Karpas-422 (cell line): ENCODE measurements at regions not wholly inside any gene's neighbourhood (a gene's known extent, or its start where the extent isn't known, plus 50 kb on each side); places are given as distances from the start of the nearest gene placed in this dataset.

Experiments used
- DNase-seq: peaks from one replicate; pipeline ENCODE4 v3.0.0-alpha.2; 2015
- H2AFZ ChIP-seq: fragments of 200-600 bp; sonication (generic); 2 replicates; pipeline ENCODE4 v1.6.1; 2014; ENCODE audit warnings: antibody characterized with exemption, low read length, mixed read lengths
- H3K27ac ChIP-seq: fragments of 200-600 bp; sonication (generic); 2 replicates; pipeline ENCODE4 v1.5.1; 2014; ENCODE audit warnings: mild to moderate bottlenecking, low read length, moderate library complexity
- H3K27me3 ChIP-seq: fragments of 200-600 bp; sonication (generic); 2 replicates; pipeline ENCODE4 v1.6.1; 2014; ENCODE audit warnings: low read length, mixed read lengths
- H3K36me3 ChIP-seq: fragments of 200-600 bp; sonication (generic); 2 replicates; pipeline ENCODE4 v1.6.1; 2014; ENCODE audit warnings: low read length, mixed read lengths; ENCODE audit not compliant: insufficient read depth
- H3K4me1 ChIP-seq: fragments of 200-600 bp; sonication (generic); 2 replicates; pipeline ENCODE4 v1.6.1; 2014; ENCODE audit warnings: mild to moderate bottlenecking, low read length, mixed read lengths
- H3K4me2 ChIP-seq: fragments of 200-600 bp; sonication (generic); 2 replicates; pipeline ENCODE4 v1.6.1; 2014; ENCODE audit warnings: low read length, low read depth, mild to moderate bottlenecking; ENCODE audit not compliant: poor library complexity, severe bottlenecking
- H3K4me3 ChIP-seq: fragments of 200-600 bp; sonication (generic); 2 replicates; pipeline ENCODE4 v1.5.1; 2014; ENCODE audit warnings: mild to moderate bottlenecking, antibody characterized with exemption, low read length, mixed read lengths
- H3K79me2 ChIP-seq: fragments of 200-600 bp; sonication (generic); 2 replicates; pipeline ENCODE4 v1.6.1; 2014; ENCODE audit warnings: mild to moderate bottlenecking, low read length, mixed read lengths
- H3K9ac ChIP-seq: fragments of 200-600 bp; sonication (generic); 2 replicates; pipeline ENCODE4 v1.6.0; 2014; ENCODE audit warnings: low read length
- H3K9me2 ChIP-seq: fragments of 200-600 bp; sonication (generic), shearing (Covaris generic); replicated peaks from 2 replicates; pipeline ENCODE4 v1.6.0; 2014; ENCODE audit warnings: mild to moderate bottlenecking, low read length, moderate library complexity; ENCODE audit not compliant: insufficient read depth
- H3K9me3 ChIP-seq: fragments of 300-700, 200-600 bp; sonication (generic); 2 replicates; pipeline ENCODE4 v1.6.1; 2014; ENCODE audit warnings: low read length, mixed read lengths
- H4K20me1 ChIP-seq: fragments of 200-600 bp; sonication (generic); 2 replicates; pipeline ENCODE4 v1.6.1; 2014; ENCODE audit warnings: mild to moderate bottlenecking, antibody characterized with exemption, low read length, low read depth; ENCODE audit not compliant: insufficient read depth

DNA sequence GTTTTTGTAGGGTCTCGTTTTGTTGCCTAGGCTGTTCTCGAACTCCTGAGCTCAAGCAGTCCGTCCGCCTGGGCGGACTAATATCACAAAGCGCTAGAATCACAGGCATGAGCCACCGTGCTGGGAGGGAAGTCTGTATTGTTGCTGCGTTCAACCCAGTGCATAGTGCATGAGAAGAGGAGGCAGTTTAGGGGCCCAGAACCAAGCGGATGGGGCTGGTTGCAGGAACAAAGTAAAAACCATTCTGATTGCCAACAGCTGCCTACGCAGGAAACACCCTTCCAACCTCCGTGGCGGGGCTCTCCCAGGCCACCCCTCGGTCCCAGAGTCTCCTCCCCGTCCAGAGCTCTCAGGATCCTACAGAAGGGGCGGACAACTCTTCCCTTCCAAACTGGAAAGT lies 87.1 kb downstream of the ANXA2R start:
- H3K4me3 ChIP-seq: no peak overlapping the region
- H3K9ac ChIP-seq: no peak overlapping the region
- no peak overlapping the region for H3K4me2 ChIP-seq

DNA sequence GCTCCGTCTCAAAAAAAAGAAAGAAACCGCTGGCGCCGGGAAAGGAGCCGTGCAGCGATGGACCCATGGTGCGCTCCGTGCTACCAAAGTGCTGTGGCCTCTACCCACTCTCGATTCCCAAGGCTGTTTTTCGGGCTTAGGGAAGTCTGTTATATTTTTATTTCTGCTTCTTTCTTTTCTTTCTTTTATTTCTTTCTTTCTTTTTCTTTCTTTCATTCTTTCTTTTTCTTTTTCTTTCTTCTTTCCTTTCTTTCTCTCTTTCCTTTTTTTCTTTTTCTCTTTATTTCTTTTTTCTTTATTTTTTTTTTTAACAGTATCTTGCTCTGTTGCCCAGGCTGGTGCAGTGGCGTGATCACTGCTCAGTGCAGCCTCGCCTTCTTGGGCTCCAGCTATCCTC lies 87.5 kb downstream of the ANXA2R start:
- H3K4me3 ChIP-seq: peak overlapping the region; percentile 63; the same call in 1 of the 2 replicates
- peak overlapping the region; percentile 82 for H3K4me2 ChIP-seq
- DNase-seq: peak; percentile 27
- no peak overlapping the region for H3K27ac ChIP-seq
- no peak overlapping the region for H2AFZ ChIP-seq
- H3K9me2 ChIP-seq: no peaks in the 10 kb centered on the region
- H3K9me3 ChIP-seq: no peaks in the 10 kb centered on the region
- H3K36me3 ChIP-seq: no peaks in the 10 kb centered on the region
- no peaks in the 10 kb centered on the region for H3K27me3 ChIP-seq
- peaks cover 35% of the 10 kb centered on the region for H3K4me1 ChIP-seq
- H4K20me1 ChIP-seq: no peaks in the 10 kb centered on the region
- no peaks in the 10 kb centered on the region for H3K79me2 ChIP-seq
- no peak overlapping the region for H3K9ac ChIP-seq

More for the DNA sequence above, 87.1 kb downstream of the ANXA2R start:
- DNase-seq: peak; percentile 47
- H3K36me3 ChIP-seq: no peaks in the 10 kb centered on the region
- H3K27me3 ChIP-seq: no peaks in the 10 kb centered on the region
- H3K79me2 ChIP-seq: no peaks in the 10 kb centered on the region
- no peaks in the 10 kb centered on the region for H3K9me3 ChIP-seq
- no peaks in the 10 kb centered on the region for H3K9me2 ChIP-seq
- H4K20me1 ChIP-seq: no peaks in the 10 kb centered on the region
- no peak overlapping the region for H2AFZ ChIP-seq
- H3K27ac ChIP-seq: no peak overlapping the region
- peaks cover 35% of the 10 kb centered on the region for H3K4me1 ChIP-seq

DNA sequence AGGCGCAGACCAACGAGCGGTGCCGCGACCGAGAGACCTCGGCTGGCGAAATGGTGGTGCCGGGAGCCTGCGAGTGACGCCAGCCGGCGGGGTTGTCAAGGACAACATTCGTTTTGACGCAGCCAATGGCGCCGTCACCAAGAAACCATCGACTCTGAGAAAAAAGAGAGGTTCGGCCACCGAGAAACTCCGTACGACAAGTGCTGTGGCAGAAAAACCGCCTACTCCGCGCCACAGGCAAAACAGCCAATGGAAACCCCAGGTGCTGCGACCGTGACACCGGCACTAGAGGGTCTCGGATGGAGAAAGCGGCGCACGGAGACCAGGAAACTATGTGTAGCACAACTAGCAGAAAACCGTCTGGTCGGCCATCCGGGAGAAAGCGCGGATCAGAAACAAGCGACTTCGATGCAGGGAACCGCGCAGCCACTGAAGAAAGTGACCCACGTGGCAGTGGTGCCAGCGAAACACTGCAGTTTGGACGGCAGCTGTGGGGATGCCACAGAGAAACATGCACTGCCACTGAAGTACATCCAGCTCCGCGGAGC lies 88.8 kb downstream of the ANXA2R start:
- peak; percentile 70 for DNase-seq
- Histone ChIP-seq H3K4me2 (peak overlapping the region; percentile 82), H3K9me3 (no peaks in the 10 kb centered on the region), H2AFZ (peak overlapping the region; percentile 59), H3K4me3 (peak overlapping the region; percentile 63), H3K27me3 (no peaks in the 10 kb centered on the region), H3K27ac (no peak overlapping the region), H3K9ac (peak overlapping the region; percentile 55), H3K79me2 (no peaks in the 10 kb centered on the region), H3K36me3 (no peaks in the 10 kb centered on the region), H4K20me1 (no peaks in the 10 kb centered on the region), H3K9me2 (no peaks in the 10 kb centered on the region), H3K4me1 (peaks cover 35% of the 10 kb centered on the region)

DNA sequence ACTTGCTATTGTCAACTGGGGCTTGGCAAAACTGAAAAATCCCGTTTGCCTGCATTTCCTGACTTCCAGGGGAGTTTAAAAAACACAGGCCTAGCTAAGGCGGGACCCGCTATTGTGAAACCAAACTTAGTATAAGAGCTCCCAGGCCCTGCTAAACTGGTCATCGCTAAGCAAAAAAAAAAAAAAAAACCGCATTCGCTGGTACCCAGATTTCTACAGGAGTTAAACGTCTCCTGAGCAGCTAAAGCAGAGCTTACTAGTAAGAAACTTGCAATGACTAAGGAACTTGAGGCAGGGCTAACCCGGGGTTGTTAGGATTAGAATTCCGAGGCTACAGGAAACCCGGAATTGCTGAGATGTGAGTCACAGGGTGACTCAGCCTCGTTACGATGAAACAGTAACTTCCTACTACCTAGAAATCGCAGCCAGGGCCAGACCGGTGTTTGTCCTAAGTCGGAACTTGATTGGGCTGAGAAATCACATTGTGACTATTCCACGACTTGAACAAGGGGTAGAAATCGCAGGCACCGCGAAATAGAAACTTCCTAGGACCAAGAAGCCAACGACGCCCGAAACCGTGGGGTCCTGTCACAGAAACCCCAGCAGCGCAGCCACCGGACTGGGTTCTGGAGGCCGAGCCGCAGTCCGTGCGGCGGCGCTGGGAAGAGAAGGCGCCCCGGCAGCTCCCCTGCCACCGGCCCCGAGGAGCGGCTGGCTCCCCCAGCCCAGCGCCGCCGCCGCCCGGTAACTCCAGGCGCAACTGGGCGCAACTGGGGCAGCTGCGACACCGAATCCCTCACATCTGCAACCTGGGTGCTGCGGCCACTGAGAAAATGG lies 89.4 kb downstream of the ANXA2R start:
- Histone ChIP-seq H3K9ac (peak overlapping the region; percentile 55), H3K4me1 (peaks cover 35% of the 10 kb centered on the region), H3K27me3 (no peaks in the 10 kb centered on the region), H3K4me3 (peak overlapping the region; percentile 63), H3K36me3 (no peaks in the 10 kb centered on the region), H4K20me1 (no peaks in the 10 kb centered on the region), H2AFZ (peak overlapping the region; percentile 59), H3K27ac (no peak overlapping the region), H3K9me3 (no peaks in the 10 kb centered on the region), H3K79me2 (no peaks in the 10 kb centered on the region), H3K4me2 (peak overlapping the region; percentile 82), H3K9me2 (no peaks in the 10 kb centered on the region)
- peak; percentile 56 for DNase-seq

DNA sequence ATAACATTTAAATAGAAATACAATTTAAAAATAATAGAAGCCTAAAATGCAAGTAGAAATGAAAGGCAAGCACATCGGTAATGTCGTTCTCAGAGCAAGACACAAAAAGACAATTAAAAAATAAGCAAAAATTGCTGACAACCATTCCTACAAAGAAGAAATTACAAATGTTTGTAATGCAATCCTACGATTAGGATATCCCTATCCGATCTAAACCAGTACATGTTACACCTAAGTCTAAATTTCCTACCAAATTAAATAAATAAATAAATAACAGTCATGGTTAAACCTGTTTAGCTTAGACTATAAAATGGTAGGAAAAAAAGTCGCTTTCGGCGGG lies 90.0 kb downstream of the ANXA2R start:
- H4K20me1 ChIP-seq: no peaks in the 10 kb centered on the region
- peak overlapping the region; percentile 82 for H3K4me2 ChIP-seq
- no peak for DNase-seq
- H3K9me3 ChIP-seq: no peaks in the 10 kb centered on the region
- H3K36me3 ChIP-seq: no peaks in the 10 kb centered on the region
- no peaks in the 10 kb centered on the region for H3K9me2 ChIP-seq
- no peaks in the 10 kb centered on the region for H3K79me2 ChIP-seq
- H3K4me3 ChIP-seq: peak overlapping the region; percentile 63
- H3K4me1 ChIP-seq: peaks cover 35% of the 10 kb centered on the region
- peak overlapping the region; percentile 55 for H3K9ac ChIP-seq
- H2AFZ ChIP-seq: no peak overlapping the region
- H3K27ac ChIP-seq: no peak overlapping the region
- H3K27me3 ChIP-seq: no peaks in the 10 kb centered on the region

DNA sequence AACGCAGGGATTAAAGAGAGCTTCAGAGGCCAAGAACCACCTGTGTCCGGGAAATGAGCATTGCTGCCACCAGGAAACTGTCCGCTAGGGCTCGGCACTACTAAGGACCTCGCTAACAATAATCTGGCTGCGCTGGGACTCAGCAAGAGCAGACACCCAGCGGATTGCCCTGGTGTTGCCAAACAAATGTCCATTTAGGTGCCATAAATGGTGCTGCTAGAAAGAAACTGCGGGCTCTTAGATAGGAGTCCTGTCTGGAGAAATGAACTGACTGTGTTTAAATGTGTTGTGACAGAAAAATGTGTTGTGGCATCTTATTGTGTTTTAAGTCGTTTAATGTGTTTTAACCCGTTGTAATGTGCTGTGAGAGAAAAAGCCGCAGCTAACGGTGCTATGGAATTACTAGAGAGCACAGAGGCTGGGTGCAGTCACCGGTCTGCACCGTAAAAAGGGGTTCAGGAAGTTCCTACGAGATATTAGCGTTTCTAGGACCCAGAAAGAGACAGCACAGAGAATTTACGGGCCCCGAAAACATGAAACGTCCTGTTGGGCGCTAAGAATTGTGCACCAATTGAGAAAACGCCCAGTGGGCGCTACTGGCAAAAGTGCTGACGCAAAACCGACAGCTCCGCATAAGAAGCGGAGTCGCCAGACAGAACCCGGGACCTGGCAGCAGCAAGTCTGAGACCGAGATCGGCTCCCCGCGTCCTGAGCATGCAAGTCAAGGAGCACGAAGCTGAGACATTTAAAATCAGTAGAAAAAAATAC lies 90.6 kb downstream of the ANXA2R start:
- Histone ChIP-seq H3K9ac (peak overlapping the region; percentile 11; the same call in 1 of the 2 replicates), H3K27ac (no peak overlapping the region), H3K36me3 (no peaks in the 10 kb centered on the region)

DNA sequence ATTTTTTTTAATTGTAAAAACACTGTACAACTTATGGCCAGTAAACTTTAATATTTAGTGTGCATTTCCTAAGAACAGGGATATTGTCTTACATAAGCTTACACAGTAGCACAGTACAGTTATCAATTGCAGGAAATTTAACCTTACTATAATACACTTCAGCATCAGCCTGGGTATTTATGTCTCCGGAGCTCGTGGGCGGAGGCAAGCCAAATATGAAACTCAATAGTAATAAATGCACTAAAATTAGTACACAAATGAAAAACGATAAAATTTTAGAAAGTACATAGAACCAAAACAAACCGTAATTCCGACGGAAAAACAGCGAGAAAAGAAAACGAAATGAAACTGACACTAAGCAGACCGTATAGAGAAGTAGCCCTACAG lies 91.2 kb downstream of the ANXA2R start:
- no peaks in the 10 kb centered on the region for H3K9me2 ChIP-seq
- peak overlapping the region; percentile 63 for H3K4me3 ChIP-seq
- H3K4me1 ChIP-seq: peaks cover 35% of the 10 kb centered on the region
- H3K9ac ChIP-seq: no peak overlapping the region
- no peaks in the 10 kb centered on the region for H3K27me3 ChIP-seq
- no peak overlapping the region for H2AFZ ChIP-seq
- no peak for DNase-seq
- H3K9me3 ChIP-seq: no peaks in the 10 kb centered on the region
- H3K36me3 ChIP-seq: no peaks in the 10 kb centered on the region
- peak overlapping the region; percentile 82 for H3K4me2 ChIP-seq
- H4K20me1 ChIP-seq: no peaks in the 10 kb centered on the region
- no peak overlapping the region for H3K27ac ChIP-seq
- no peaks in the 10 kb centered on the region for H3K79me2 ChIP-seq

More for the DNA sequence above, 90.6 kb downstream of the ANXA2R start:
- no peaks in the 10 kb centered on the region for H3K79me2 ChIP-seq
- H3K9me3 ChIP-seq: no peaks in the 10 kb centered on the region
- H3K4me2 ChIP-seq: peak overlapping the region; percentile 82
- H3K4me1 ChIP-seq: peaks cover 35% of the 10 kb centered on the region
- peak; percentile 78 for DNase-seq
- no peaks in the 10 kb centered on the region for H4K20me1 ChIP-seq
- peak overlapping the region; percentile 63 for H3K4me3 ChIP-seq
- no peaks in the 10 kb centered on the region for H3K9me2 ChIP-seq
- H3K27me3 ChIP-seq: no peaks in the 10 kb centered on the region
- H2AFZ ChIP-seq: 0 out of 2 replicates have a peak overlapping the region, but pooled peaks have one; percentile 32

DNA sequence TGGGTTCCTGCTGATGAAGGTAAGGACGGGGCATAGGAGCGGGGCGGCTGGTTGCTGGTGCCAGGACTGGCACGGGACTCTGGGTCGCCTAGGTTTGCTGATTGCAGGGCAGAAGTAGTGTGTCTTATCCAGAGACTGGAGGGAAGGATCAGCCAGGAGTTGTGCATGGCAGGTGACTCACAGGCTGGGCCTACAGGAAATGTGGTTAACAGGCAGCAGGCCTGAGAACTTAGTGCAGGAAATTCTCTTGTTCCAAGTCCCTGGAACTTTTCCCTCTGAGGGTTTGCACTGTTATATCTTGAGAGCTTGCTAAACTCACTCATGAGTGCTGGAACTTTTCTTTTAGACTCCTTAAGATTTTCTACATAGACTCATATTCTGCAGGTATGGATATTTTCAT lies 95.1 kb downstream of the ANXA2R start:
- peaks cover 11% of the 10 kb centered on the region for H3K4me1 ChIP-seq
- H3K9me2 ChIP-seq: no peaks in the 10 kb centered on the region
- no peak overlapping the region for H3K4me2 ChIP-seq
- 0 out of 2 replicates have a peak, but pooled peaks cover 1% of the 10 kb centered on the region for H3K27me3 ChIP-seq
- H3K27ac ChIP-seq: no peak overlapping the region
- no peak overlapping the region for H3K4me3 ChIP-seq
- H2AFZ ChIP-seq: no peak overlapping the region
- no peaks in the 10 kb centered on the region for H3K79me2 ChIP-seq
- no peaks in the 10 kb centered on the region for H3K36me3 ChIP-seq
- H4K20me1 ChIP-seq: no peaks in the 10 kb centered on the region
- DNase-seq: no peak
- no peak overlapping the region for H3K9ac ChIP-seq
- no peaks in the 10 kb centered on the region for H3K9me3 ChIP-seq
